Fibroblast of mammary gland (primary cell): ENCODE measurements at regions not wholly inside any gene's neighbourhood (a gene's known extent, or its start where the extent isn't known, plus 50 kb on each side); places are given as distances from the start of the nearest gene placed in this dataset.
"Not testable (repeated sequence)": the region's sequence is repeated elsewhere in the genome, so short reads cannot be mapped to it uniquely, and the experiment has no call there.

Experiments used
- DNase-seq: peaks from one replicate; pipeline ENCODE4 v3.0.0-alpha.2; 2010; ENCODE audit warnings: low read depth
- H3K4me3 ChIP-seq: 2 replicates; pipeline ENCODE4 v1.5.1; 2011; ENCODE audit warnings: low read depth, mild to moderate bottlenecking, low read length, moderate library complexity; ENCODE audit not compliant: control insufficient read depth
- TF ChIP-seq, protein P1 (sequence below): conservative IDR thresholded peaks from 2 replicates; pipeline ENCODE4 v1.5.1; 2011; ENCODE audit warnings: low read depth, low read length, inconsistent platforms; ENCODE audit not compliant: control insufficient read depth, insufficient read depth

DNA sequence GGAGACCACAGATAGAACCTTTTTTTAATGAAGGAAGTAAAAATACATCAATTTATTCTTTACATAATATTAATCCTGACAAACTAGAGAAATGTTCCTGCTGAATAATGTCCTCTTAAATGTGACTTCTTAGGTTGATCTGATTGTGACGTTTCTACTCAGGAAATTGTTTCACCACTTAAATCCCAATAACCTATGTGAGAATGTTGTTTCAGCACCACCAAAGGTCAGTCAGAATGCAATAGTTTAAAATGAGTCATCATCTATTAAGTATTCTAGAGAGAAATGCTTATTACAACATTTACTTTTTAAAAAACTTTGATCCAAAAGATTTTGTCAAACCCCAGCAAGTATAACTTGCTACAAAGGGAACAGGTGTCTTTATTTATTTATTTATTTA, 155.4 kb upstream of the CACNA2D1 start:
- peak; percentile 59 for DNase-seq
- TF ChIP-seq, protein P1, sequence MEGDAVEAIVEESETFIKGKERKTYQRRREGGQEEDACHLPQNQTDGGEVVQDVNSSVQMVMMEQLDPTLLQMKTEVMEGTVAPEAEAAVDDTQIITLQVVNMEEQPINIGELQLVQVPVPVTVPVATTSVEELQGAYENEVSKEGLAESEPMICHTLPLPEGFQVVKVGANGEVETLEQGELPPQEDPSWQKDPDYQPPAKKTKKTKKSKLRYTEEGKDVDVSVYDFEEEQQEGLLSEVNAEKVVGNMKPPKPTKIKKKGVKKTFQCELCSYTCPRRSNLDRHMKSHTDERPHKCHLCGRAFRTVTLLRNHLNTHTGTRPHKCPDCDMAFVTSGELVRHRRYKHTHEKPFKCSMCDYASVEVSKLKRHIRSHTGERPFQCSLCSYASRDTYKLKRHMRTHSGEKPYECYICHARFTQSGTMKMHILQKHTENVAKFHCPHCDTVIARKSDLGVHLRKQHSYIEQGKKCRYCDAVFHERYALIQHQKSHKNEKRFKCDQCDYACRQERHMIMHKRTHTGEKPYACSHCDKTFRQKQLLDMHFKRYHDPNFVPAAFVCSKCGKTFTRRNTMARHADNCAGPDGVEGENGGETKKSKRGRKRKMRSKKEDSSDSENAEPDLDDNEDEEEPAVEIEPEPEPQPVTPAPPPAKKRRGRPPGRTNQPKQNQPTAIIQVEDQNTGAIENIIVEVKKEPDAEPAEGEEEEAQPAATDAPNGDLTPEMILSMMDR, result no peak
- H3K4me3 ChIP-seq, result no peak overlapping the region

DNA sequence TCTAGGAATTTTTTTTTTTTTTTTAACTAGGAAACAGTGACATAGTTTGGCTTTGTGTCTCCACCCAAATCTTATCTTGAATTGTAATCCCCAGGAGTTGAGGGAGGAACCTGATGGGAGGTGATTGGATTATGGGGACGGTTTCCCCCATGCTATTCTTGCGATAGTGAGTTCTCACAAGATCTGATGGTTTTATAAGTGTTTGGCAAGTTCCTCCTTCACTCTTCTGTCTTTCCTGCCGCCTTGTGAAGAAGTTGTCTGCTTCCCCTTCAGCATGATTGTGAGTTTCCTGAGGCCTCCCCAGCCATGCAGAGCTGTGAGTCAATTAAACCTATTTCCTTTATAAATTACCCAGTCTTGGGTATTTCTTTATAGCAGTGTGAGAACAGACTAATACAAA, 152.2 kb upstream of the CACNA2D1 start:
- not testable (repeated sequence) for H3K4me3 ChIP-seq, DNase-seq

DNA sequence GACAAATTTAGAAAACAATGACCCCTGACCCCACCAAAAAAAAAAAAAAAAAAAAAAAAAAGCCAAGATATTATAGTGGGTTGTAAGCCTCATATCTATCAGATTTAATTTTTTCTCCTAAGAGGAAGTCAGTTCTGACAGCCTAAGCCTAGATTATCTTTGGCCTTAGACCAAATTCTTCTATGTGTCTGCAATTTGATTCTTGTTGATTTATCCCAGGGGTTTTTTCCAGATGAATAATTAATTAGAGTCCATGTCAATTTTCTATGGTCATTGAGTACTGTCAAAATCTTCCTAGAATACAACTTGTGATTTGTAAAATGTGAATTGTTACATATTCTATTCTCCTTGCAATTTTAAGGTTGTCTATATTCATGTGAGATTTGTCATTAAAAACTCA, 151.6 kb upstream of the CACNA2D1 start:
- no peak for DNase-seq
- no peak overlapping the region for H3K4me3 ChIP-seq
- TF ChIP-seq, protein P1, result no peak

DNA sequence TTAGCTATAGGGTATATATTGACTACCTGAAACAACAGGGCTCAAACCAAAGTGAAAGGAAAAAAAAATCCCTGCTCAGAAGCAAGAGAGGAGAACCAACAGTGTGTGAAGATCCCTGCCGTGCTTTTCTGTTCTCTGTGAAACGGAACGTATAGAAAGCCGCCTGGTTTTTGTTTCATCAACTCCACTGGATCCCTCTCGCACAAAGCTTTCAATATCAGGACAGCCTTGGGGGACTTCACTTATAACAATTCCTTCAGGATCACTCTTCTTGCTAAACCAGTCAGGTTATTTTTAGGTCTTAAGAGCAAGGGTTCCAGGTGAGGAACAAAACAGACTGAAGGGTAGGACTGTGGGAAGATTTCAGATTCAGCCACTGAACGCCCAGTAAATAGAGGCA, 151.1 kb upstream of the CACNA2D1 start:
- no peak for DNase-seq
- TF ChIP-seq, protein P1, result no peak
- H3K4me3 ChIP-seq, result no peak overlapping the region

DNA sequence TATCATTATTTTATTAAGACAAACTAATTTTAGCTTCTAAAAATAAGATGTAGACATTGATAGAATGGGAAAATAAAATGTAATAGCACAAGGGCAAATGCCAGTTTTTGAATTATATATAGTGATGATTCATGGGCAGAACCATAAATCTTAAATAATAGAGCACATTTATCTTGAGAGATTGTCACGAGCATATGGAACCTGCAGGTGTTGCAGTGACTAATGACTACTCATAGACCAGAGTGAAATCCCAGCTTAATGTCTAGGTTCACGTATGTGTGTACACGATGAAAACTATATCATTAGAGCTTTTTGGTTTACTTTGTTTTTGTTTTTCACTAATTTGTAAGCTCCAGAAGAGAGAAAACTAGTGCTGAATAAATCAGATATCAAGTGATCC, 150.2 kb upstream of the CACNA2D1 start:
- no peak overlapping the region for H3K4me3 ChIP-seq
- DNase-seq, result peak; percentile 24
- TF ChIP-seq, protein P1, result no peak

DNA sequence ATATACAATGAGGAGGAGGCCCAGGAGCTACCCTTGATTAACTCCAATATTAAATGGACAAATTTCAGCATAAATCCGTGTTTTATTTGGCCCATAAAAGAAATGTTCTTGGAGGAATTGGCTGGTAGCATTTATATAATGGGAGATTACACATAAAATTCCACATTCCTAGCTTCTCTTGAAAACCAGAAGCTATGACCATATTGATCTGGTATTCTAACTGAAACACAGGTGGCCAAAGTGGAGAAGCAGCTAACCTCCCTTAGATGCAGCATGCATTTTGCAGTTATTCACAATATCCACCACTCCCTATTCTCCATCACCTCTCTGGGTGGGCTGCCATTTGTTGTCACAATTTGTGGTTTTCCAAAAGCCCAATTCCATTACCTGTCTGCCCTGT, 148.8 kb upstream of the CACNA2D1 start:
- H3K4me3 ChIP-seq, result no peak overlapping the region
- TF ChIP-seq, protein P1, result no peak
- DNase-seq, result no peak

DNA sequence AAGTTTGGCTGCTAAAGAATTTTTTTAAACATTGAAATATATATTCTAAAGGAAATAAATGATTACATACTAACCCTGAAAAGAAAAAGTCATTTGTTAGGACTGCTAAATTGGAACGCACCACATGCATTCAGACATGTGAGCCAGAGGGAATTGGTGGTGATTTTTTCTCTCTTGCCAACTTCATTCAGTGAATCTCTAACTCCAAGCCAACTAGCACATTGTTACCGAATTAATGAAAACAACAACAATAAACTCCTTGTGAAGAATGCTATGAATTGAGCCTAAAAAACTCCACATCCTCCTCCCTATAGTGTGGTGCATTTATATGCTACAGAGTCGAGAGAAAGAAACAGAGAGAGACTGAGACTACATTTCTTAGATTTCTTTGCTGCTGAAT, 135.5 kb upstream of the CACNA2D1 start:
- no peak for DNase-seq
- TF ChIP-seq, protein P1, result no peak

More for the DNA sequence above, 135.5 kb upstream of the CACNA2D1 start:
- H3K4me3 ChIP-seq, result no peak overlapping the region
